B cell (primary cell): ENCODE measurements at regions not wholly inside any gene's neighbourhood (a gene's known extent, or its start where the extent isn't known, plus 50 kb on each side); places are given as distances from the start of the nearest gene placed in this dataset.

Source experiments
- CTCF ChIP-seq: fragments of 200-600 bp; IDR thresholded peaks from one replicate; pipeline ENCODE4 v1.8.0; 2022; ENCODE audit warnings: antibody characterized with exemption, mild to moderate bottlenecking
- EZH2 ChIP-seq: IDR thresholded peaks from 2 replicates; pipeline ENCODE4 v1.6.1; 2012; ENCODE audit warnings: borderline replicate concordance, low read depth, mild to moderate bottlenecking, moderate library complexity, low read length; ENCODE audit not compliant: insufficient read depth, poor library complexity, severe bottlenecking

DNA sequence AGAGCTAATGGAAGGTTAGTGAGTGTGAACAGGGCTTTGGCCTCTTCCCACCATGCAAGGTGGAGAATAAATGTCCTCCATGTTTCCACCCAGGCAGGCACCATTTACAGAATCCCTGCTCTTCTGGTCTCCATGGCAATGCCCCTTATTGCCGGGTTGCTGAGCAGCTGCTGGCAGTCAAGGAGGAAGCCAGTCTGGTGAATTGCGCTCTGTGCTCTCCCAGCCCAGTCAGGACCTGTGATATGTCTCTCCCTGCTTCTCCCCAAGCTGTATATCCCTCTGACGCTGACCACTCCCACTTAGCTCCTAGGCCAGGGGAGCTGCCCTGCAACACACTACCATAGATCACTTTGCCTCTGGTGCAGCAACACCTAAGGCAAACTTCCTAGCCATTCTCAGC lies 402.1 kb upstream of the ERCC4 start:
- TF ChIP-seq CTCF (no peak), EZH2 (no peak)
